Cardiac muscle cell (in vitro differentiated cells and primary cell): ENCODE measurements at regions not wholly inside any gene's neighbourhood (a gene's known extent, or its start where the extent isn't known, plus 50 kb on each side); places are given as distances from the start of the nearest gene placed in this dataset.

Experiments
- DNase-seq, 2 donors: peaks; one replicate each; pipeline versions ENCODE4 v3.0.0 to v3.0.0-alpha.2; 2010 to 2017; ENCODE audit warnings: low read depth in 1 of 2, low spot score in 1 of 2
- H3K27ac ChIP-seq: fragments of 200-600 bp; sonication (generic); 2 replicates; pipeline ENCODE4 v1.5.1; 2016
- H3K27me3 ChIP-seq: fragments of 200-600 bp; sonication (generic); 2 replicates; pipeline ENCODE4 v1.6.0; 2016; ENCODE audit warnings: control low read depth
- H3K36me3 ChIP-seq: fragments of 200-600 bp; sonication (generic); 2 replicates; pipeline ENCODE4 v1.5.1; 2016; ENCODE audit warnings: control low read depth
- H3K4me1 ChIP-seq: fragments of 200-600 bp; sonication (generic); 2 replicates; pipeline ENCODE4 v1.8.1; 2017; ENCODE audit warnings: low read depth, mild to moderate bottlenecking, mixed run types
- H3K4me3 ChIP-seq: fragments of 200-600 bp; sonication (generic); 2 replicates; pipeline ENCODE4 v1.5.1; 2016; ENCODE audit warnings: mild to moderate bottlenecking
- H3K9me3 ChIP-seq: fragments of 200-600 bp; sonication (generic); 2 replicates; pipeline ENCODE4 v1.5.1; 2017; ENCODE audit warnings: low read depth, mild to moderate bottlenecking, control low read depth
- CTCF ChIP-seq: IDR thresholded peaks from 2 replicates; pipeline ENCODE4 v1.5.1; 2012; ENCODE audit warnings: low read depth, mild to moderate bottlenecking, low read length

GRCh38 chr18:45349019-45349418, 266.3 kb upstream of the SLC14A2 start:
- Histone ChIP-seq H3K4me1 (no peaks in the 10 kb centered on the region), H3K36me3 (no peaks in the 10 kb centered on the region), H3K27ac (no peak overlapping the region), H3K9me3 (no peaks in the 10 kb centered on the region), H3K27me3 (no peaks in the 10 kb centered on the region), H3K4me3 (no peak overlapping the region)
- no peak for DNase-seq
- TF ChIP-seq CTCF: no peak

DNA sequence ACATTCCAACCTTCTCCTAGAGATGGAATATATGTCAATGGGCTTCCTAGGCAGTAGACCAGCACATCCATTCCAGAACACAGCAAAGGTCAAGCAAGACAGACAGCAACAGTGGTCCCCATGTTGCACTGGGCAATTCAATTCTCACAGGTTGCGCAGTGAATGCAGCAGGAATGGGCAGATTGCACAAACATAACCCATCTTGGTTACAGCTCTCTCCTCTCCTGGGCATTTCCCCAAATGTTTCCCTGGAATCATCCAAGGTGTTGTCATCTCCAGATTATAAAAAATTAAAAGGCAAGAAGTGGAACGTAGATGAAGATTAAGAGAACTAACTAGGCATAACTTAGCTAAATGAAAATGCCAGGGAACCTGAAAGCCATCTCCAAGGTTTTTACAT, 265.8 kb upstream of the SLC14A2 start:
- no peak overlapping the region for H3K27ac ChIP-seq
- no peaks in the 10 kb centered on the region for H3K27me3 ChIP-seq
- H3K36me3 ChIP-seq: no peaks in the 10 kb centered on the region
- TF ChIP-seq CTCF: no peak
- H3K9me3 ChIP-seq: no peaks in the 10 kb centered on the region
- H3K4me1 ChIP-seq: no peaks in the 10 kb centered on the region
- DNase-seq: no peak
- H3K4me3 ChIP-seq: no peak overlapping the region

DNA sequence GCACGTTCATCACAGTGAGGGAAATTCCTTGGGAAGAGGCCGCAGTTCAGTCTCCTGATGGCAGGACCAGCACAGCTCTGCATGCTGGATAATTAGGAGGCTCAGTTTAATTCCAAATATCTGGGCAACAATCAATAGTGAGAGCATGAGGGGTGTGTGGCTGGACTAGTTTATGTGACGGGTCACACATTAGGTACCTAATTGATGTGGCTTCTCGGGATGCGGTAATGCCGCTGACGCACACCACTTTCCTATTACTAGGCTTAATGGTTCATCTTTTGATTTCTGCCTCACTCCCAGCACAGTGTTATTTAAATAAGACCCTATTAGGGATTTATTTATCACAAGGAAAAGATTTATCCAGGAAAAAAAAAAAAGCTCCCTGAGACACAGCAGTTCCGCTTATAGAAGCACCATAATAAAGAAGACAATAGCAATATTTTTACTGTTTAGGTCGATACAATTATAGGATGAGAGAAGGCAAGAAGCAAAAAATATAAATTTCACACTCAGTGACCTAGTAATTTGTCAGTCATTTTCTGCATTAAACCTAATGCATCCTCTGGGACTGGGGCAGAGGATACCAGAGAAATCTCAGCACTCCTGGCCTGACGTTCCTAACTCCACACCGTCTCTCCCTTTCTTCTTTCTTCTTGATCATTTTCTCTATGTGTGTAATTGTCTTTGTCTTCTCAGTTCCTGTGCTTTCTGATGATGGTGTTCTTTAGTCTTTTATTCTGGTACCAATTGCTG, 264.7 kb upstream of the SLC14A2 start:
- no peak overlapping the region for H3K27ac ChIP-seq
- H3K36me3 ChIP-seq: no peaks in the 10 kb centered on the region
- H3K9me3 ChIP-seq: no peaks in the 10 kb centered on the region
- H3K4me1 ChIP-seq: no peaks in the 10 kb centered on the region
- DNase-seq: no peak
- TF ChIP-seq CTCF: no peak
- no peak overlapping the region for H3K4me3 ChIP-seq
- no peaks in the 10 kb centered on the region for H3K27me3 ChIP-seq

- H3K27me3 ChIP-seq: no peaks in the 10 kb centered on the region
- TF ChIP-seq CTCF: no peak
These were observed 262.4 kb upstream of the SLC14A2 start for GRCh38 chr18:45352874-45353273.

GRCh38 chr18:45353530-45353929, 261.7 kb upstream of the SLC14A2 start:
- Histone ChIP-seq H3K4me1 (peaks cover 1% of the 10 kb centered on the region), H3K9me3 (no peaks in the 10 kb centered on the region), H3K36me3 (no peaks in the 10 kb centered on the region), H3K27me3 (no peaks in the 10 kb centered on the region), H3K27ac (no peak overlapping the region), H3K4me3 (no peak overlapping the region)
- TF ChIP-seq CTCF: no peak
- no peak for DNase-seq

More at GRCh38 chr18:45352874-45353273, 262.4 kb upstream of the SLC14A2 start:
- no peak overlapping the region for H3K4me3 ChIP-seq
- no peak for DNase-seq
- H3K4me1 ChIP-seq: no peaks in the 10 kb centered on the region
- H3K27ac ChIP-seq: no peak overlapping the region
- H3K9me3 ChIP-seq: no peaks in the 10 kb centered on the region
- H3K36me3 ChIP-seq: no peaks in the 10 kb centered on the region
